OCI-LY1 (cell line): ENCODE measurements at regions not wholly inside any gene's neighbourhood (a gene's known extent, or its start where the extent isn't known, plus 50 kb on each side); places are given as distances from the start of the nearest gene placed in this dataset.

Experiments
- EZH2 ChIP-seq: fragments of 200-600 bp; sonication (generic), shearing (Covaris generic); IDR thresholded peaks from 2 replicates; pipeline ENCODE4 v1.8.0; 2017; ENCODE audit warnings: borderline replicate concordance, mixed run types, mild to moderate bottlenecking, antibody characterized with exemption, low read length, moderate library complexity, mixed read lengths
- TF ChIP-seq, protein P1 (sequence below): fragments of 200-600 bp; sonication (generic), shearing (Covaris generic); IDR thresholded peaks from 2 replicates; pipeline ENCODE4 v1.5.1; 2017; ENCODE audit warnings: mild to moderate bottlenecking, antibody characterized with exemption, low read length, moderate library complexity, mixed read lengths

- TF ChIP-seq EZH2: no peak
- TF ChIP-seq, protein P1, sequence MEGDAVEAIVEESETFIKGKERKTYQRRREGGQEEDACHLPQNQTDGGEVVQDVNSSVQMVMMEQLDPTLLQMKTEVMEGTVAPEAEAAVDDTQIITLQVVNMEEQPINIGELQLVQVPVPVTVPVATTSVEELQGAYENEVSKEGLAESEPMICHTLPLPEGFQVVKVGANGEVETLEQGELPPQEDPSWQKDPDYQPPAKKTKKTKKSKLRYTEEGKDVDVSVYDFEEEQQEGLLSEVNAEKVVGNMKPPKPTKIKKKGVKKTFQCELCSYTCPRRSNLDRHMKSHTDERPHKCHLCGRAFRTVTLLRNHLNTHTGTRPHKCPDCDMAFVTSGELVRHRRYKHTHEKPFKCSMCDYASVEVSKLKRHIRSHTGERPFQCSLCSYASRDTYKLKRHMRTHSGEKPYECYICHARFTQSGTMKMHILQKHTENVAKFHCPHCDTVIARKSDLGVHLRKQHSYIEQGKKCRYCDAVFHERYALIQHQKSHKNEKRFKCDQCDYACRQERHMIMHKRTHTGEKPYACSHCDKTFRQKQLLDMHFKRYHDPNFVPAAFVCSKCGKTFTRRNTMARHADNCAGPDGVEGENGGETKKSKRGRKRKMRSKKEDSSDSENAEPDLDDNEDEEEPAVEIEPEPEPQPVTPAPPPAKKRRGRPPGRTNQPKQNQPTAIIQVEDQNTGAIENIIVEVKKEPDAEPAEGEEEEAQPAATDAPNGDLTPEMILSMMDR: peak; percentile 59
These were observed 93.4 kb downstream of the TMA16 start for GRCh38 chr4:163587867-163588266.
